ENCODE measurements at regions not wholly inside any gene's neighbourhood (a gene's known extent, or its start where the extent isn't known, plus 50 kb on each side); places are given as distances from the start of the nearest gene placed in this dataset.

DNA sequence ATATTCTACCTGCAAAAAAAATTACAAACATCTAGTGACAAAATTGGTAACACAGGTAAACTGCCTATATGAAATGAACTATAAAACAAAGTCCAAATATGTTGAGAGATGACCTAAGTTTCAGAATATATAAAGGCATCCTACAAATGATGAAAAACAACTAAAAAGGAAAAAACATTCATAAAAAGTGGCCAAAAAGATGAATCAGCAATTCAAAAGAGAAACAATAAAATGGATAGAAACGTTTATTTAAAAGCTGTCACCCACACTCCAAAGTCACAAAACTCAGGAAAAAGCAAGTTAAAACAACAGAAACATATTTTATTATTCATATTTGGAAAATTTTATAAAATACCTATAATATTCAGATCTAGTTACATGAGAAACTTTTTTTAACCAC is 106.5 kb upstream of the DCN start:
- Mint-ChIP-seq H3K4me3 (ENCODE audit: unreplicated experiment) (no peak overlapping the region), H3K36me3 (ENCODE audit: insufficient read depth, unreplicated experiment) (no peaks in the 10 kb centered on the region), H3K27ac (ENCODE audit: unreplicated experiment) (no peak overlapping the region), H3K4me1 (ENCODE audit: low read depth, unreplicated experiment) (no peaks in the 10 kb centered on the region), H3K9me3 (ENCODE audit: unreplicated experiment) (no peaks in the 10 kb centered on the region), H3K27me3 (ENCODE audit: insufficient read depth, unreplicated experiment) (no peaks in the 10 kb centered on the region)
- Histone ChIP-seq H3K4me1 (no peaks in the 10 kb centered on the region), H3K36me3 (ENCODE audit: control insufficient read depth, insufficient read depth, low read length) (no peaks in the 10 kb centered on the region), H3K27me3 (replicated peaks; ENCODE audit: control insufficient read depth, insufficient read depth, low read length) (no peaks in the 10 kb centered on the region), H3K4me3 (ENCODE audit: low read depth, low read length) (no peak overlapping the region), H3K9me3 (no peaks in the 10 kb centered on the region)
- CTCF ChIA-PET = no interaction called here
- intact Hi-C loops (cut with micrococcal nuclease; ENCODE audit: unreplicated experiment) = no loop called here
- no TSS peak for BruUV-seq (replicated peaks)
- no peak for TF ChIP-seq CTCF (IDR thresholded peaks at IDR 0.05; ENCODE audit: insufficient read depth in 1 of 2, low read depth in 1 of 2, low read length in 1 of 2, severe bottlenecking in 1 of 2, unreplicated experiment in 1 of 2)
- DNase-seq = no peak
- POLR2A ChIA-PET = no interaction called here

DNA sequence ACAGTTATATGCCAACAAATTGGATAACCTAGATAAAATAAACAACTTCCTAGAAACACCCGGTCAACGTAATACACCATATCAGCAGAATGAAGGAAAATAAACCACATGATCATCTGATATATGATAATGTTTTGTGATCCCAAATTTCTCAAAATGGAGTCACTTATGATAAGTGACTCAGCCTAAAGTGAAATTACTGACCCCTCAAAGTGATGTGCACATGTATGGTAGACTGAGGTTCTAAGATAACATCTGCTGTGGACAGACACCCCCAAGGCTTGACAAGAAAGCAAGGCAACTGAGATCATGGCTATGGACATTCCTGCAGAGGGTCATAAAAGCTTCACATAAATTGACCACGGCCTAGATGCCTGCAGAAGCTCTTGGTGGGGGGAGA is 105.1 kb upstream of the DCN start:
- intact Hi-C loops (cut with micrococcal nuclease; ENCODE audit: unreplicated experiment) = no loop called here
- Mint-ChIP-seq H3K27ac (ENCODE audit: unreplicated experiment) (no peak overlapping the region), H3K27me3 (ENCODE audit: insufficient read depth, unreplicated experiment) (no peaks in the 10 kb centered on the region), H3K4me3 (ENCODE audit: unreplicated experiment) (no peak overlapping the region), H3K9me3 (ENCODE audit: unreplicated experiment) (no peaks in the 10 kb centered on the region), H3K4me1 (ENCODE audit: low read depth, unreplicated experiment) (no peaks in the 10 kb centered on the region), H3K36me3 (ENCODE audit: insufficient read depth, unreplicated experiment) (no peaks in the 10 kb centered on the region)
- Histone ChIP-seq H3K27me3 (replicated peaks; ENCODE audit: control insufficient read depth, insufficient read depth, low read length) (no peaks in the 10 kb centered on the region), H3K9me3 (no peaks in the 10 kb centered on the region), H3K4me3 (ENCODE audit: low read depth, low read length) (no peak overlapping the region), H3K36me3 (ENCODE audit: control insufficient read depth, insufficient read depth, low read length) (no peaks in the 10 kb centered on the region), H3K4me1 (no peaks in the 10 kb centered on the region)
- BruUV-seq (replicated peaks) = no TSS peak
- DNase-seq = no peak
- ChIA-PET CTCF (no interaction called here), POLR2A (no interaction called here)
- TF ChIP-seq CTCF (IDR thresholded peaks at IDR 0.05; ENCODE audit: insufficient read depth in 1 of 2, low read depth in 1 of 2, low read length in 1 of 2, severe bottlenecking in 1 of 2, unreplicated experiment in 1 of 2) = no peak

- no peaks in the 10 kb centered on the region for H3K27me3 ChIP-seq (replicated peaks; ENCODE audit: control insufficient read depth, insufficient read depth, low read length)
- no peak for TF ChIP-seq CTCF (IDR thresholded peaks at IDR 0.05; ENCODE audit: insufficient read depth in 1 of 2, low read depth in 1 of 2, low read length in 1 of 2, severe bottlenecking in 1 of 2, unreplicated experiment in 1 of 2)
- no peak overlapping the region for H3K27ac Mint-ChIP-seq (ENCODE audit: unreplicated experiment)
- BruUV-seq (replicated peaks) = no TSS peak
- intact Hi-C loops (cut with micrococcal nuclease; ENCODE audit: unreplicated experiment) = no loop called here
- H3K9me3 ChIP-seq = no peaks in the 10 kb centered on the region
- H3K27me3 Mint-ChIP-seq (ENCODE audit: insufficient read depth, unreplicated experiment) = peaks cover 7% of the 10 kb centered on the region
- H3K4me3 Mint-ChIP-seq (ENCODE audit: unreplicated experiment) = no peak overlapping the region
- H3K4me3 ChIP-seq (ENCODE audit: low read depth, low read length) = no peak overlapping the region
- POLR2A ChIA-PET = no interaction called here
- no peaks in the 10 kb centered on the region for H3K36me3 ChIP-seq (ENCODE audit: control insufficient read depth, insufficient read depth, low read length)
- no peaks in the 10 kb centered on the region for H3K36me3 Mint-ChIP-seq (ENCODE audit: insufficient read depth, unreplicated experiment)
- CTCF ChIA-PET = no interaction called here
- DNase-seq = no peak
- H3K9me3 Mint-ChIP-seq (ENCODE audit: unreplicated experiment) = no peaks in the 10 kb centered on the region
- no peaks in the 10 kb centered on the region for H3K4me1 ChIP-seq
- H3K4me1 Mint-ChIP-seq (ENCODE audit: low read depth, unreplicated experiment) = no peaks in the 10 kb centered on the region
These were observed 95.5 kb upstream of the DCN start for GRCh38 chr12:91278126-91278525.
